ENCODE measurements at regions not wholly inside any gene's neighbourhood (a gene's known extent, or its start where the extent isn't known, plus 50 kb on each side); places are given as distances from the start of the nearest gene placed in this dataset.
"Not testable (repeated sequence)": the region's sequence is repeated elsewhere in the genome, so short reads cannot be mapped to it uniquely, and the experiment has no call there.

GRCh38 chr3:16707260-16707659, 102.0 kb upstream of the DAZL start:
- no peak for DNase-seq (ENCODE audit: low spot score)

- no peak for DNase-seq (ENCODE audit: low spot score)
Observed at GRCh38 chr3:16708285-16708684, 103.1 kb upstream of the DAZL start.

DNA sequence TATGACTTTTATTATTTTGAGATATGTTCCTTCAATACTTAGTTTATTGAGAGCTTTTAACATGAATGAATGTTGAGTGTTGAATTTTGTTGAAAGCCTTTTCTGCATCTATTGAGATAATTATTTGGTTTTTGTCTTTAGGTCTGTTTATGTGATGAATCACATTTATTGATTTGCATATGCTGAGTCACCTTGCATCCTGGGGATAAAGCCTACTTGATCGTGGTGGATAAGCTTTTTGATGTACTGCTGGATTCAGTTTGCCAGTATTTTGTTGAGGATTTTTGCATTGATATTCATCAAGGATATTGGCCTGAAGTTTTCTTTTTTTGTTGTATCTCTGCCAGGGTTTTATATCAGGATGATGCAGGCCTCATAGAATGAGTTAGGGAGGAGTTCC, 106.5 kb upstream of the DAZL start:
- not testable (repeated sequence) for DNase-seq (ENCODE audit: low spot score)

GRCh38 chr3:16715281-16715680, 110.1 kb upstream of the DAZL start:
- no peak for DNase-seq (ENCODE audit: low spot score)

DNA sequence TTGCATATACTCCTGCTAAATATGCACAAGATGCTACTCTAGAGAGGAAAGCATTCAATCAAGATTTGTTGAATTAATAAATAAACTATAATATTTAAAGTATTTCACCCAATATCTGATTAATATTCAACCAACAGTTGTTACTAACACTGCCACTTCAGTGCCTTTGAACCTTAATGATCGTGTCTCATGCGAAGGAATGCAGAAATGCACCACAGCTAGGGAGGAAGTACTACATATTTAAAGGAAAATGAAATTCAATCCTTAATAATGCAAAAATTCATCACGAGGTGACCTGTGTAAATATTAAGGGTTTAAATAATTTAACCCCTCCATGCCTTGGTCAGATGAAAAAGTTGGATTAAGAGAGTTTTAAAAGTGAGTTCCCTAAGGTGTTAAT, 114.2 kb upstream of the DAZL start:
- DNase-seq (ENCODE audit: low spot score), result no peak

DNA sequence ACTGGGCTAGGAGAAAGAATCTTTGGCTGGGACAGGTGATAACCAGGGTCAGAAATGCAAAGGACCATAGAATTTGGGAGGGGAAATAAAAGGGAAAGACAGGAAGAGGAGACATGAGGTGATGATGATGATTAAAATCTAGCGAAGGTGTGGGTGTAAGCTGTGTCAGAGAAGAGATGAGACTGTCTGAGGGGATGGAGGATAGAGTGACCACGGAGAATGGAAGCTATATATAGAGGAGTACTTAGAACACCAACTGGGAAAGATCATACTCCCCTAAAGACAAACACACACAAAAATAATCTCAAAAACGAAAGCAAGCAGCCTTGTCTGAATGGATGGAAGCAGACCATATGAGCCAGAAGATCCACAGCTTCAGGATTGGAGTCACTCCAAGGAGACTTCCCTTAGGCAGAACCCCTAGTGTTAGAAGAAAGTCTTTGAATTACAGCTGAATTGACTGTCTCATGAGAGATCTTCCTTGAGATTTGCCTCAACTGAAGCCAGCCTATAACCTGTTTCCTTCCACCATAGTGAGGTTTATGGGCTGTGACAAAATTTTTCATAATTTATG, 115.2 kb upstream of the DAZL start:
- no peak for DNase-seq (ENCODE audit: low spot score)

GRCh38 chr3:16721494-16721893, 116.3 kb upstream of the DAZL start:
- no peak for DNase-seq (ENCODE audit: low spot score)

GRCh38 chr3:16723978-16724377, 118.8 kb upstream of the DAZL start:
- peak; percentile 27 for DNase-seq (ENCODE audit: low spot score)

- no peak for DNase-seq (ENCODE audit: low spot score)
Observed at GRCh38 chr3:16724487-16724886, 119.3 kb upstream of the DAZL start.

- no peak for DNase-seq (ENCODE audit: low spot score)
Observed at GRCh38 chr3:16725972-16726371, 120.7 kb upstream of the DAZL start.

DNA sequence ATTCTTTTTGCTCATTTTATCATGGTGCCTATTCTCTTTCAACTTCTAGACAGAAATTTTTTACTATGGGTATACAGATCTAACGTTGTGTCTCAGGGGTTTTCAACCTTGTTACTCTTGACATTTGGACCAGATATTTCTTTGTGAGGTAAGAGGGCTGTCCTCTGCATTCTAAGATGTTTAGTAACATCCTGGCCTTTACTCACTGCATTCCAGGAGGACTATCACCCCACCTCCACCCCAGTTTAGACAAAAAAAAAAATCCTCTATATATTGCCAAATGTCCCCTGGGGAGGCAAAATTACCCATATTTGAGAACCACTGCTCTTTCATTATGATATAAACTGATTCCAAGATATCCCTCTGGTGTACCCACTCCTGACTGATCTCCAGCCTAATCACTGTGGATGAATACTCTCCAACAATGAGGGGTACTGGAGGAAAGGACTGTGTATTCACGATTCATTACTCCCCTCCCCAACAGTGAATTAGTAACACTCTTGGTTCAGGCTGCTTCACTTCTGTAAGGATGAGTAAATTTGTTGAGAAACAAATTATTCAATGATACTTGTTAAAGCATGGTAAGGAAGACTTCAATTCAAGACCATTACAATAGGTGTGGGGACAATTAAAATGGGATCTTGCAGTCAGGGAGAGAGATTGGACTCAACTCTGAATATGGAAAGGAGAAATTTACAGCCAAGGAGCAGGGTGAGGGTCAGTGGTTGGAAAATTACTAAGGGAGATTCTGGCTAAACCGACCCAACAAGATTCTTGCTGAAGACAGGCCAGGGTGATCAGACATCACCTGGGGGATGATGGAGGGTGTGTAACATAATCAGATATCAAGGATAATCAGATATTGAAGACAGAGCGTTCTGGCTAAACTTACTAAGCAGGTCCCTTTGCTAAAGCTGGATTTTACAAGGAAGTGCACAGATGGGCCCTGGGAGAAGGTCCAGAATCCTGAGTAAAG, 123.8 kb upstream of the DAZL start:
- no peak for DNase-seq (ENCODE audit: low spot score)

- DNase-seq (ENCODE audit: low spot score), result no peak
Observed at GRCh38 chr3:16738451-16738850, 133.2 kb upstream of the DAZL start.

DNA sequence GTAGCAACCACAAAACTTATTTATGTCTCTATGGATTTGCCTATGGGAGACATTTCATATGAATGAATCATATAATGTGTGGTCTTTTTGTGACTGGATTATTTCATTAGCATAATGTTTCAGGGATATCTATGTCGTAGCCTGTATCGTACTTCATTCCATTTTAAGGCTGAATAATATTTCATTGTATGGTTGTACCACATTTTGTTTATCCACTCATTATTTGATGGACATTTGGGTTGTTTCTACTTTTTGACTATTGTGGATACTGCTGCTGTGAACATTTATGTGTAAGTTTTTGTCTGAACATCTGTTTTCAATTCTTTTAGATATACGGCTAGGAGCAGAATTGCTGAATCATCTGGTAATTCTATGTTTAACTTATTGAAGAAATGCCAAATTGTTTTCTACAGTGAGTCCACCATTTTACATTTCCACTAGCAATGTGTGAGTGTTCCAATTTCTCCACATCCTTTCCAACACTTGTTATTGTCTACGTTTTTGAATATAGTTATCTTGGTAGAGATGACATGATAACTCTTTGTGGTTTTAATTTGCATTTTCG, 134.4 kb upstream of the DAZL start:
- no peak for DNase-seq (ENCODE audit: low spot score)

DNA sequence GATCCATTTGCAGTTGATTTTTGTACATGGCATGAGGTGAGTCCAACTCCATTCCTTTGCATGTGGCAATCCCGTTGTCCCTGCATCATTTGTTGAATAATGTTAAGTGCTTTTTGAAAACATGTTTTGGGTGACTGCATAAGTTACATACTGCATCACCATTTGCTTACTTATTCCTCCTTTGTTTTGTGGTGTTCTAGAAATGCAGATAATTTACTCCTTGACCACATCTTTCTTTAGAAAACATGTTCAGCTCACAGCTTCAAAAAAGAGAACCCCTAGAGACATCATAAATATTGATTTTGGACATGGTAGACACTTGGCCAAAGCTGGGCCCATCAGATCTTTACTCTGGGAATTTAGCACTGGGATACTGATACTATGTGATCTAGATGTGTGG, 135.3 kb upstream of the DAZL start:
- no peak for DNase-seq (ENCODE audit: low spot score)

DNA sequence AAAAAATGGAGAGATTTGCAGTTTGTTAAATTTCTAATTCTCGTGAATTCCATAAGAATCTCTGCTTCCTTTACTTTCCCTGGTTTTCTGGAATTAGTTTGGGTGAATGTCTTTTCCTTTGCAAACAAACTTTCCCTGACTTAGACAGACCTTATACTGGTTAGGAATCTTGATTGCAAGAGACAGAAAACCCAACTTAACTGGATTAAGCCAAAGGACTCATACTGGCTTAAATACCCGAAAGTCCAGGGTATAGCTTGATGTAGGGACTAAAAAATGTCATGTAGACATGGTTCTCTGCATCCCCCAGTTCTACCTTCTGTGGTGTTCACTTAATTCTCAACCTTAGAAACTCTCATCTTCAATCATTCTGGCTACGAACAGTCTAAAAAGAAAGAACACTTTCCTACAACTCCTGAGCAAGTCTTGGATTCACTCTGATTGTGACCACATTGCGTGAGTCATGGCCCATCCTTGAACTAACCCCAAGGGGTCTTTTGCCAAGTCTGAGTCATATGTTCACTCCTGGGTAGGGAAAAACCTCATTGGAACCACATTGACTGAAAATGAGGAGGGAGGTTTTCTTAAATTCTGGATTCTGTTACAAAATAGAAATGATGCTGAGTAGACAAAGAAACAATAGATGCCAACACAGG, 136.0 kb upstream of the DAZL start:
- DNase-seq (ENCODE audit: low spot score), result no peak

DNA sequence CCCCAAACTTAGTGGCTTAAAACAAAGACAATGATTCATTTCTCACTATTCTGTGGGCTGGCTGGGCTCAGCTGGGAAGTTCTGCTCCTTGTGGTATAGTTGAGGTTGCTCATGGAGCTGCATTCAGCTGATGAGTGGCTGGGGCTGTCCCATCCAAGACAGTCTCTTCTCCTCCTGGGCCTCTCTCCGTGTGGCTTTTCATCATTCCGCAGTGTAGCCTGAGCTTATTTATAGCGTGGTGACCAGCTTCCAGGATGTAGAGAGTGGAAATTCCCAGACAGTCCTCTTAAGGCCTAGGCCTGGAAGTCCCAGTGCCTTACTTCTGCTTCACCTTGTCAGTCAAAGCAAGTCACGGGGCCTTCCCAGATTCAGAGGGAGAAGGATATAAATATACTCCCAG, 136.7 kb upstream of the DAZL start:
- DNase-seq (ENCODE audit: low spot score), result no peak

DNA sequence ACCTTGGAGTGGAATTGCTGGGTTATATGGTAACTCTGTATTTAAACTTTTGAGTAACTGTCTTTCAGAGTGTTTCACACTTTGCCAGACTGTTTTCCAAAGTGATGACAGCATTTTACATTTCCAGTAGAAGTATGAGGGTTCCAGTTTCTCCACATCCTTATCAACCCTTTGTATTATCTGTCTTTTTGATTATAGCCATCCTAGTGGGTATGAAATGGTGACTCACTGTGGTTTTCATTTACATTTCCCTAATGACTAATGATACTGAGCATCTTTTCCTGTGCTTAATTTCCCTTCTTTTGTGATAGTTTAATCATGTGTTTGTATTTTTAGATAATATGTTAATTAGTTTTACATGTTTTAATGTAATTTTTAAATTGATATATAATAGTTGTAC, 138.1 kb upstream of the DAZL start:
- DNase-seq (ENCODE audit: low spot score), result no peak

DNA sequence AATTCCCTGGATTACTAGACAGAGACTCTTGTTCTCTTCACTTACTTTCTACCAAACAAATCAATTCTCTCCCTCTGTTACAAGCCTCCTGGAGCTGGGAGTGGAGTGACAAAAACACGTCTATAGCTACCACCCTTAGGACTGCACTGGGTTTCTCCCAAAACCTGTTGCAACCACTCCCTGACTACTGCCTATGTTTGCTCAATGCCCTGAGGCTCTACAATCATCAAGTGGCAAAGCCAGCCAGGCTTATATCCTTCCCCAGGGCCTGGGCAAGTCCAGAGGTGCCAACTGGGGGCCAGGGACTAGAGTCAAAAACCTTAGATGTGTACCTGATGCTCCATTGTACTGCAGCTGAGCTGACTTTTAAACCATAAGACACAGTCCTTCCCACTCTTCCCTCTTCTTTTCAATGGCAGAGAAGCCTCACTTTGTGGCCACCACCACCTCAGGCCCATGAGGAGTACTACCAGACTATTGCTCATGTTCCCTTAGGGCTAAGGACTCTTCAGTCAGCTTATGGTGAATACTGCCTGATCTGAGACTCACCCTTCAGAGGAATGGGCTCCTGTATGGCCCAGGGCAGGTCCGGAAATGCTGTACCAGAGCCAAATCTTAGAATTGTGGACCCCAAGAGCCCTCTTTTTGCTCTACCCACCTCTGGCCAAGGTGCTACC, 125.4 kb upstream of the PLCL2 start:
- no peak for DNase-seq (ENCODE audit: low spot score)

- DNase-seq (ENCODE audit: low spot score), result no peak
Observed at GRCh38 chr3:16761571-16761970, 123.2 kb upstream of the PLCL2 start.

- DNase-seq (ENCODE audit: low spot score), result no peak
Observed at GRCh38 chr3:16765661-16766060, 119.1 kb upstream of the PLCL2 start.

GRCh38 chr3:16767006-16767405, 117.7 kb upstream of the PLCL2 start:
- no peak for DNase-seq (ENCODE audit: low spot score)

- DNase-seq (ENCODE audit: low spot score), result no peak
Observed at GRCh38 chr3:16768014-16768413, 116.7 kb upstream of the PLCL2 start.

Measured in HT-29 (cell line).